Fibroblast of peridontal ligament (primary cell): ENCODE measurements at regions not wholly inside any gene's neighbourhood (a gene's known extent, or its start where the extent isn't known, plus 50 kb on each side); places are given as distances from the start of the nearest gene placed in this dataset.

Experiments
- DNase-seq: peaks from one replicate; pipeline ENCODE4 v3.0.0-alpha.2; 2010; ENCODE audit errors: extremely low read depth

DNA sequence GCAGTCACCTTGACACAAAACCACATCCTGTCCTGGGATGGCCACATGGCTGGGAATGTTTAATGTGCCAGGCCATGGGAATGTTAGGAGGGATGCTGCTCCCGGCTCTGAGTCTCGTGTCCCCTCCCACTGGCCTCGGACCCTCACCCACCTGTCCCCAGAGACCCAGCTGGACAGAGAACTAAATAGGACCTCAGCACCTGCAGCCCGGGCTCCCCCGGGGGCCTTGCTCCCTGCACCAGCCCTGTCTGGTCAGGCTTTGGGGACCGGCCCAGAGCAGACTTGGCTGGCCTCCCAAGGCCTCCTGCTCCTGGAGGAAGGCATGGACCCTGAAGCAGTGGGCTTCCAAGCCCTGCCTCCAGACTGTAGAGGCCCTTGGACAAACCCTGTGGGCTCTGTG lies 100.0 kb upstream of the IQSEC1 start:
- no peak for DNase-seq

DNA sequence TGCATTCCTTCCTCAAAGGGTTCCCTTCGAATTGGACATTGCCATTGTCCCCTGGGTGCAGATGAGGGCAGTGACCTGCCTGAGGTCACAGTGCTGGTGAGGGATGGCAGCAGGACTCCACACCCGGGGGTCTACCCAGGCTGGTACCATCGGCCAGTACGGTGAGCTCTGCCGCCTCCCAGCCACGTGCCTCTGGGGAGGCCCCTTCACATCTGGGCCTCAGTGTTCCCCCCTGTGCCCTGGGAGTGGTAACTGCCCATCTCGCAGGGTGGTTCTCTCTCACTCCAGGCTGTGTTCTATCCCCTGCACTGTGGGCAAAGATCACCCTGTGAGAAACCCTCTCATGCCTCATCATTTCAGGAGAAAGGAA lies 99.4 kb upstream of the IQSEC1 start:
- no peak for DNase-seq

- DNase-seq, result no peak
These were observed 98.7 kb upstream of the IQSEC1 start for GRCh38 chr3:13171704-13172643.

GRCh38 chr3:13170317-13170716 lies 97.1 kb upstream of the IQSEC1 start:
- DNase-seq, result no peak

- no peak for DNase-seq
These were observed 95.2 kb upstream of the IQSEC1 start for GRCh38 chr3:13168391-13168790.

GRCh38 chr3:13167829-13168228 lies 94.6 kb upstream of the IQSEC1 start:
- DNase-seq, result no peak

GRCh38 chr3:13167064-13167743 lies 94.0 kb upstream of the IQSEC1 start:
- no peak for DNase-seq

- no peak for DNase-seq
These were observed 93.2 kb upstream of the IQSEC1 start for GRCh38 chr3:13166243-13167063.

GRCh38 chr3:13165576-13165975 lies 92.3 kb upstream of the IQSEC1 start:
- no peak for DNase-seq

DNA sequence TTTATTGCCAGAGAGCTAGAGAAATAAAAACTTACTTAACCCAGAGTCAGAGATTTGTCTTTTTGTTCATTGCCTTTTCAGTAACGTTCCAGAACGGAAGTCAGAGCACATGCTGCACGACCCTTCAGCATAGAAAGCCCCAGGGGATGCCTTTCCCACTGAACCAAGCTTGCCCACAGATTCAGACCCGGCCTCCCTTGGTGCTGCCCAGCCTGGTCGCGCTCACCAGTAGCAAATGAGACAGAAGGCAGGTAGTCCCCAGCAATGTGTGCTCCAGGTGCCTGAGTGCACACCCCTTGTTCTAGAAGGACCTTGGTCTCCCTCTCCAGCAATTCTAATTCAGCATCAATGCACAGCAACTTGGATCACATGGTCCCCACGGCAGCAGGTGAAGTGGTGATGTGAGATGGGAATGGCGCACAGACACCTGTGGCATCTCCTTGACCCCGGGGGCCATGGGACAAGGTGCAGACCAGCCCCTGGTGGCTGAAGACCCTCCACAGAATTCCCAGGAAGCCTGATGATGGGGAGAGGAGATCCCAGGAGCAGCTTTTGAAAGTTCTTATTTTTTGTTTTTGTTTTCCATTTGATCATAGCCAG lies 91.8 kb upstream of the IQSEC1 start:
- DNase-seq, result no peak

- no peak for DNase-seq
These were observed 90.7 kb upstream of the IQSEC1 start for GRCh38 chr3:13163848-13164382.

- no peak for DNase-seq
These were observed 89.5 kb upstream of the IQSEC1 start for GRCh38 chr3:13162549-13163320.

DNA sequence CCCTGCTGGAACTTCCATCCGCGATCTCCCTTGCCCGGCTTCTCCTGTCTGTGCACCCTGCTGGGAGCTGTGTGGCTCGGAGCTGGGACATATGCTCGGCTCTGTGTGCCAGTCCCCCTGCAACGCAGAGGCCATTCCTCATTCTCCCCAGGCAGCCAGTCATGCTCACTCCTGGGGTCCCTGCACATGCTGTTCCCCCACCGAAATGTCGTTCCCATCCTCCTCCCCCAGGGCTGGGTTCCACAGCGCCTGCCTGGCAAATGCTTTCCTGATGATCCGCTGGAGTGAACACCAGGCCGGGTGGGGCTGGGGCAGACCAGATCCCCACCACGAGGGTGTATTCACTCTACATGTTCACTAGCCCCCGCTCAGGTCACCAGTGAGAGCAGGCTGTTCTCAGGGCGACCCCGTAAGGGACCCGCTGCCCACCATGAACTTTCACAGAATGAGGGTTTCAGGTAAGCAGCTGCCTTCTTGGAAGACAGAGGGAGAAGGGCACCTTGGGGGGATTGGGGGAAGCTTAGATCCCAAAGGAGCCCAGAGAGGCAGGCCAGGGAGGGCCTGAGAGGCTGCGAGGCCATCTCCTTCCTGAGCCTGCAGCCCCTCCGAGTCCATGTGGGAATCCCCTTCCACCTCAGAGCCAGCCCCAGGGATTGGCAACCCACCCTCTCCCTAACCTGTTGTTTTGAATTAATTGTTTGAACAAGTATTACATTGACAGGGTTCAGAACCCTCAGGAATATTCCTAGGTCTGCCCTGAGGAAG lies 88.7 kb upstream of the IQSEC1 start:
- DNase-seq, result no peak

- DNase-seq, result no peak
These were observed 88.0 kb upstream of the IQSEC1 start for GRCh38 chr3:13161021-13161759.

GRCh38 chr3:13160619-13161018 lies 87.4 kb upstream of the IQSEC1 start:
- no peak for DNase-seq

DNA sequence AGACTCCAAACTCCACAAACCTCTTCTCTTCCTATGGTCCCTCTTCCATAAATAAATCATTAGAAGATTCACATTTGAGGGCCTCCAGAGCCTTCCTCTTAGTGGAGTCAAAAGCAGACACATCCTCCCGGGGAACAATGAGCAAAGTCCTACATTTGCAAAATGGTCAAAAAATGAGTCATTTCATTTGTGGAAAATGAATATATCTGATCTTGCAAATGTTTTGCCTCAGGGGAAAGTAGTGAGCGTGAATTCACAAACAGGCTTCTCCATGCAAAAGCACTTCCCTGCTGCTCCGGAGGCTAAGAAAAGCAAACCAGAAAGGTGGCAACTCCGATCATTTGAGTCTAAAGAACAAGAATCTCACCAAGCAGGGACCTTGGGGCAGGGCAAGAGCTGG lies 86.7 kb upstream of the IQSEC1 start:
- DNase-seq, result no peak

DNA sequence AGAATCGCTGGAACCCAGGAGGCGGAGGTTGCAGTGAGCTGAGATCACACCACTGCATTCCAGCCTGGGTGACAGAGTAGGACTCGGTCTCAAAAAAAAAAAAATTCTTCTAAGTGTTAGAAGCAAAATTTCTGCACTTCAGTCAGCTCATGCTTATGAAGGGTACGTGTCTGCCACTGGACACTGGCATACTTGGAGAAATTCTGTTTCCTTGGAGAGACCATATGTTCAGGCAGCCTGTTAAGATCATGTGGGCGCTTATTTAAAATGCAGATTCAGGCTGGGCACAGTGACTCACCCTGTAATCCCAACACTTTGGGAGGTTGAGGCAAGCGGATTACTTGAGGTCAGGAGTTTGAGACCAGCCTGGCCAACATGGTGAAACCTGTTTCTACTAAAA lies 85.6 kb upstream of the IQSEC1 start:
- DNase-seq, result no peak

DNA sequence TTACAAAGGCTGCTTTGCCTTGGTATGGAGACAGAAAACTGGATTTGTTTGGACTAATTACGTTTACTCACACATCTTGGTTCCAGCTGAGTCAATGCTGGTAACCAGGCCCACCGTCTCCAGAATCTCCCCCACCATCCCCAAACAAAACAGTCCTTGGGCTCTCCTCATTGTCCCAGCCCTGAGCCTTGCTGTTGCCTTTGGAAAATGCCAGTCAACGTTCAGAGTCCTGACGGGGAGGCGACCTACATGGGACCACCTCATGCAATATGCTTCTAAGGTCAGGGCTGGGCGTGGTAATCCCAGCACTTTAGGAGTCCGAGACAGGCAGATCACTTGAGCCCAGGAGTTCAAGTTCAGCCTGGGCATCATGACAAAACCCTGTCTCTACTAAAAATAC lies 85.2 kb upstream of the IQSEC1 start:
- no peak for DNase-seq

GRCh38 chr3:13157986-13158385 lies 84.8 kb upstream of the IQSEC1 start:
- no peak for DNase-seq
